HEK293 (cell line): ENCODE measurements at regions not wholly inside any gene's neighbourhood (a gene's known extent, or its start where the extent isn't known, plus 50 kb on each side); places are given as distances from the start of the nearest gene placed in this dataset.

Experiments
- CTCF ChIA-PET: fragments of 350-600 bp; formaldehyde crosslinking; extraction: SDS; loops from one replicate; lab custom pipeline; 2021; ENCODE audit warnings: antibody characterized with exemption; lab: Yijun Ruan, JAX
- POLR2A ChIA-PET: fragments of 300-600 bp; formaldehyde crosslinking; extraction: SDS; loops from one replicate; lab custom pipeline; 2020; ENCODE audit warnings: antibody characterized with exemption, inconsistent platforms; lab: Yijun Ruan, JAX
- H3K27ac ChIP-seq: fragments of 200-500 bp; sonication (Bioruptor generic); 2 replicates; pipeline ENCODE4 v1.5.1; 2014; ENCODE audit warnings: low read depth, low read length, control low read depth, inconsistent platforms; ENCODE audit errors: extremely low read depth
- H3K36me3 ChIP-seq, 2 experiments: fragments of 200-500 bp in 1 of 2; sonication (Bioruptor generic) in 1 of 2; 1 replicate in 1 of 2; 2 replicates in 1 of 2; pipeline ENCODE4 v1.5.1; 2014 to 2017; ENCODE audit warnings: inconsistent platforms in 2 of 2, low read length in 2 of 2; ENCODE audit not compliant: control insufficient read depth in 2 of 2, insufficient read depth in 1 of 2
- H3K4me1 ChIP-seq: fragments of 200-500 bp; sonication (Bioruptor generic); 2 replicates; pipeline ENCODE4 v1.5.1; 2014; ENCODE audit warnings: mild to moderate bottlenecking, low read length, inconsistent platforms; ENCODE audit not compliant: control insufficient read depth, insufficient read depth
- H3K4me3 ChIP-seq: 2 replicates; pipeline ENCODE4 v1.5.1; 2011; ENCODE audit warnings: low read depth, mild to moderate bottlenecking, control low read depth, low read length, moderate library complexity
- H3K9me3 ChIP-seq: fragments of 200-500 bp; sonication (Bioruptor generic); 2 replicates; pipeline ENCODE4 v1.5.1; 2014; ENCODE audit warnings: low read depth, low read length, inconsistent platforms; ENCODE audit not compliant: control insufficient read depth, insufficient read depth
- GLI4 ChIP-seq: fragments of 450-650 bp; formaldehyde crosslinking; IDR thresholded peaks from 2 replicates; pipeline ENCODE4 v1.5.1; 2016; ENCODE audit warnings: missing biosample characterization, missing genetic modification characterization
- KLF7 ChIP-seq: fragments of 450-650 bp; formaldehyde crosslinking; IDR thresholded peaks from 2 replicates; pipeline ENCODE4 v1.5.1; 2016; ENCODE audit warnings: missing biosample characterization, missing genetic modification characterization, borderline replicate concordance
- PBX3 ChIP-seq: sonication (generic); formaldehyde crosslinking; IDR thresholded peaks from 2 replicates; pipeline ENCODE4 v1.8.1; 2022; ENCODE audit warnings: mild to moderate bottlenecking, moderate library complexity, missing genetic modification reagents
- PRDM1 ChIP-seq: fragments of 450-650 bp; formaldehyde crosslinking; IDR thresholded peaks from 2 replicates; pipeline ENCODE4; 2016; ENCODE audit warnings: missing biosample characterization, missing genetic modification characterization
- SCRT2 ChIP-seq: fragments of 450-650 bp; formaldehyde crosslinking; IDR thresholded peaks from 2 replicates; pipeline ENCODE4 v1.5.1; 2016; ENCODE audit warnings: missing biosample characterization, missing genetic modification characterization
- ZFP69B ChIP-seq: fragments of 450-650 bp; formaldehyde crosslinking; IDR thresholded peaks from 2 replicates; pipeline ENCODE4 v1.5.1; 2016; ENCODE audit warnings: missing biosample characterization, missing genetic modification characterization
- ZNF133 ChIP-seq: fragments of 450-650 bp; formaldehyde crosslinking; IDR thresholded peaks from 2 replicates; pipeline ENCODE4 v1.5.1; 2016; ENCODE audit warnings: missing biosample characterization, missing genetic modification characterization
- ZNF155 ChIP-seq: fragments of 450-650 bp; formaldehyde crosslinking; IDR thresholded peaks from 2 replicates; pipeline ENCODE4 v1.5.1; 2016; ENCODE audit warnings: missing biosample characterization, missing genetic modification characterization
- ZNF16 ChIP-seq: fragments of 450-650 bp; formaldehyde crosslinking; IDR thresholded peaks from 2 replicates; pipeline ENCODE4 v1.5.1; 2016; ENCODE audit warnings: low read depth, missing biosample characterization, missing genetic modification characterization
- ZNF211 ChIP-seq: fragments of 450-650 bp; formaldehyde crosslinking; IDR thresholded peaks from 2 replicates; pipeline ENCODE4 v1.5.1; 2016; ENCODE audit warnings: low read depth, missing biosample characterization, missing genetic modification characterization
- ZNF24 ChIP-seq: fragments of 450-650 bp; formaldehyde crosslinking; IDR thresholded peaks from 2 replicates; pipeline ENCODE4 v1.5.1; 2016; ENCODE audit warnings: missing biosample characterization, missing genetic modification characterization
- ZNF26 ChIP-seq: fragments of 450-650 bp; formaldehyde crosslinking; IDR thresholded peaks from 2 replicates; pipeline ENCODE4 v1.5.1; 2016; ENCODE audit warnings: missing biosample characterization, missing genetic modification characterization
- ZNF280C ChIP-seq: fragments of 450-650 bp; formaldehyde crosslinking; IDR thresholded peaks from 2 replicates; pipeline ENCODE4 v1.5.1; 2016; ENCODE audit warnings: missing biosample characterization, missing genetic modification characterization
- ZNF426 ChIP-seq: fragments of 450-650 bp; formaldehyde crosslinking; IDR thresholded peaks from 2 replicates; pipeline ENCODE4 v1.5.1; 2017; ENCODE audit warnings: missing biosample characterization, missing genetic modification characterization, mild to moderate bottlenecking, inconsistent platforms, moderate library complexity
- ZNF530 ChIP-seq: fragments of 450-650 bp; formaldehyde crosslinking; IDR thresholded peaks from 2 replicates; pipeline ENCODE4 v1.5.1; 2016; ENCODE audit warnings: low read depth, missing biosample characterization, missing genetic modification characterization
- ZNF654 ChIP-seq: fragments of 450-650 bp; formaldehyde crosslinking; IDR thresholded peaks from 2 replicates; pipeline ENCODE4 v1.5.1; 2016; ENCODE audit warnings: low read depth, missing biosample characterization, missing genetic modification characterization
- ZNF677 ChIP-seq: fragments of 450-650 bp; IDR thresholded peaks from 2 replicates; pipeline ENCODE4 v1.5.0; 2018; ENCODE audit warnings: missing biosample characterization, mild to moderate bottlenecking, missing genetic modification characterization, moderate library complexity
- ZNF704 ChIP-seq: fragments of 450-650 bp; formaldehyde crosslinking; IDR thresholded peaks from 2 replicates; pipeline ENCODE4 v1.5.1; 2016; ENCODE audit warnings: missing biosample characterization, missing genetic modification characterization
- ZNF843 ChIP-seq: fragments of 450-650 bp; formaldehyde crosslinking; IDR thresholded peaks from 2 replicates; pipeline ENCODE4 v1.5.1; 2016; ENCODE audit warnings: missing biosample characterization, missing genetic modification characterization
- TF ChIP-seq, protein P1 (sequence below): fragments of 450-650 bp; formaldehyde crosslinking; IDR thresholded peaks from 2 replicates; pipeline ENCODE4 v1.5.1; 2016; ENCODE audit warnings: missing biosample characterization, missing genetic modification characterization, borderline replicate concordance

- H3K27ac ChIP-seq = no peak overlapping the region
- H3K4me3 ChIP-seq = no peak overlapping the region
- CTCF ChIA-PET = no interaction called here
- no peaks in the 10 kb centered on the region for H3K4me1 ChIP-seq
- no peaks in the 10 kb centered on the region for H3K9me3 ChIP-seq
- TF ChIP-seq, protein P1, sequence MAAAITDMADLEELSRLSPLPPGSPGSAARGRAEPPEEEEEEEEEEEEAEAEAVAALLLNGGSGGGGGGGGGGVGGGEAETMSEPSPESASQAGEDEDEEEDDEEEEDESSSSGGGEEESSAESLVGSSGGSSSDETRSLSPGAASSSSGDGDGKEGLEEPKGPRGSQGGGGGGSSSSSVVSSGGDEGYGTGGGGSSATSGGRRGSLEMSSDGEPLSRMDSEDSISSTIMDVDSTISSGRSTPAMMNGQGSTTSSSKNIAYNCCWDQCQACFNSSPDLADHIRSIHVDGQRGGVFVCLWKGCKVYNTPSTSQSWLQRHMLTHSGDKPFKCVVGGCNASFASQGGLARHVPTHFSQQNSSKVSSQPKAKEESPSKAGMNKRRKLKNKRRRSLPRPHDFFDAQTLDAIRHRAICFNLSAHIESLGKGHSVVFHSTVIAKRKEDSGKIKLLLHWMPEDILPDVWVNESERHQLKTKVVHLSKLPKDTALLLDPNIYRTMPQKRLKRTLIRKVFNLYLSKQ (tag by site-specific recombination) = no peak
- TF ChIP-seq KLF7 (tag by site-specific recombination) = no peak
- TF ChIP-seq ZNF677 (tag by site-specific recombination) = no peak
- no peak for TF ChIP-seq GLI4 (tag by site-specific recombination)
- TF ChIP-seq ZNF155 (tag by site-specific recombination) = no peak
- no peak for TF ChIP-seq ZNF211 (tag by site-specific recombination)
- TF ChIP-seq ZNF133 (tag by site-specific recombination) = no peak
- TF ChIP-seq ZNF654 (tag by site-specific recombination) = no peak
- no peak for TF ChIP-seq ZNF843
- TF ChIP-seq ZNF24 (tag by site-specific recombination) = no peak
- no peak for TF ChIP-seq ZNF26 (tag by site-specific recombination)
- TF ChIP-seq ZNF280C (tag by site-specific recombination) = no peak
- no peak for TF ChIP-seq PBX3 (CRISPR knock-in tag)
- no peak for TF ChIP-seq ZNF530 (tag by site-specific recombination)
- no peaks in the 10 kb centered on the region for H3K36me3 ChIP-seq
- POLR2A ChIA-PET = no interaction called here
Observed at GRCh38 chr5:124929000-124929399, 182.6 kb upstream of the ZNF608 start.

DNA sequence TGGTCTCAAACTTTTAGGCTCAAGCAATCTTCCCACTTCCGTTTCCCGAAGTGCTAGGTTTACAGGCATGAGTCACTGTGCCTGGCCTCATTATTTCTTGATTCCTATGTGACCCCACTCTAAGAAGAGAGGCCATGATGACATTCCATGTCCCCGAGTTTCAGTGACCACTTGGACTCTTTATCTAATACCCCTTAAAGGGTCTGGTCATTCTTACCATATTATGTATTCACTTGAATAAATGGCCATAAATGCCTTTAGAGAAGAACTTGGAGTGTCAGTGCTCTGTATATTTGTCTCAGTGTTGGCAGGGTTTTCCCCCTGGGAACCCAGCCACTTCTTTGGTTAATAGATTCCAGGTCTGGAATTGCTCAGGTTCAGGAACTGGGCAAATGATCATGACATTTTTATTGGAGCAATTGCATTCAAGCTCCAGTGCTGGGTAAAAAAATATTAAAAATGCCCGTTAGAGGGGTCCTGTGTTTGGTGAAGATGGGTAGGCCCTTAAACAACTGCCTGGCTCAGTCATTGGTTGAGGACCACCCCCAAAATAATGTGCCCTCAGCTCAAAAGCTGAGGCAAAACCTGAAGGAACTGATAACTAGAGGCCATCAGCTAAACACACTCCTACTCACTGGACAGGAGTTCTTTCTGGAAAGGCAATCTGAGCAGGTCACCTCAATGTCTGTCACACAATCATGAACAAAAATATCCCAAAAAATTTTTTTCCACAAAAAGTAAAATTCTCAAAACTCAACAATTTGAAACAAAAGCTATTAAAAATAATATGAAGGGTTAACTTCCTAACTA is 186.6 kb upstream of the ZNF608 start:
- POLR2A ChIA-PET = no interaction called here

More for the DNA sequence above, 186.6 kb upstream of the ZNF608 start:
- no peak for TF ChIP-seq PRDM1
- TF ChIP-seq ZNF426 = no peak
- TF ChIP-seq SCRT2 (tag by site-specific recombination) = no peak
- TF ChIP-seq ZNF704 = no peak
- TF ChIP-seq ZNF16 = no peak
- TF ChIP-seq ZFP69B (tag by site-specific recombination) = no peak
- Histone ChIP-seq H3K27ac (no peak overlapping the region), H3K36me3 (no peaks in the 10 kb centered on the region), H3K4me3 (no peak overlapping the region), H3K4me1 (peaks cover 5% of the 10 kb centered on the region), H3K9me3 (no peaks in the 10 kb centered on the region)
- CTCF ChIA-PET = interaction anchor here (0.7 kb wide), 2 partner anchors 250 to 269 kb away, joined by 3 to 4 read pairs; no protein-coding TSS in a partner anchor
